ENCODE measurements at regions not wholly inside any gene's neighbourhood (a gene's known extent, or its start where the extent isn't known, plus 50 kb on each side); places are given as distances from the start of the nearest gene placed in this dataset.

GRCh38 chr4:18676526-18676915 is 655.0 kb upstream of the LCORL start:
- H3K4me3 ChIP-seq (ENCODE audit: low read length) = no peak overlapping the region
- H3F3A ChIP-seq (ENCODE audit: control insufficient read depth, insufficient read depth) = no peaks in the 10 kb centered on the region
- TF ChIP-seq EZH2phosphoT487 (IDR thresholded peaks at IDR 0.05; ENCODE audit: borderline replicate concordance, low read length) (no peak), CTCF (IDR thresholded peaks at IDR 0.05; ENCODE audit: low read depth, low read length, poor library complexity, severe bottlenecking) (no peak)
- H3K79me2 ChIP-seq (ENCODE audit: control insufficient read depth, low read length) = no peaks in the 10 kb centered on the region
- H3K36me3 ChIP-seq (ENCODE audit: control insufficient read depth, low read length) = no peaks in the 10 kb centered on the region
- no peaks in the 10 kb centered on the region for H3K9me3 ChIP-seq (ENCODE audit: control insufficient read depth, insufficient read depth, low read length)
- no peaks in the 10 kb centered on the region for H4K20me1 ChIP-seq (ENCODE audit: control insufficient read depth, insufficient read depth, low read depth, low read length)
- no peaks in the 10 kb centered on the region for H3K27me3 ChIP-seq (ENCODE audit: control insufficient read depth, low read length)
- no peak overlapping the region for H3K27ac ChIP-seq (ENCODE audit: low read depth, low read length)
- H3K4me1 ChIP-seq (ENCODE audit: control insufficient read depth, low read length) = no peaks in the 10 kb centered on the region
- no peak overlapping the region for H3K4me2 ChIP-seq (ENCODE audit: low read length)
- H3K9me2 ChIP-seq (replicated peaks; ENCODE audit: control insufficient read depth, low read length) = no peaks in the 10 kb centered on the region

- TF ChIP-seq CTCF (IDR thresholded peaks at IDR 0.05; ENCODE audit: low read depth, low read length, poor library complexity, severe bottlenecking) = no peak
- TF ChIP-seq EZH2phosphoT487 (IDR thresholded peaks at IDR 0.05; ENCODE audit: borderline replicate concordance, low read length) = no peak
- H3K9me2 ChIP-seq (replicated peaks; ENCODE audit: control insufficient read depth, low read length) = no peaks in the 10 kb centered on the region
- H3K79me2 ChIP-seq (ENCODE audit: control insufficient read depth, low read length) = no peaks in the 10 kb centered on the region
- no peak overlapping the region for H3K4me2 ChIP-seq (ENCODE audit: low read length)
- no peaks in the 10 kb centered on the region for H3F3A ChIP-seq (ENCODE audit: control insufficient read depth, insufficient read depth)
- no peaks in the 10 kb centered on the region for H4K20me1 ChIP-seq (ENCODE audit: control insufficient read depth, insufficient read depth, low read depth, low read length)
- no peaks in the 10 kb centered on the region for H3K27me3 ChIP-seq (ENCODE audit: control insufficient read depth, low read length)
- H3K4me1 ChIP-seq (ENCODE audit: control insufficient read depth, low read length) = no peaks in the 10 kb centered on the region
- no peaks in the 10 kb centered on the region for H3K9me3 ChIP-seq (ENCODE audit: control insufficient read depth, insufficient read depth, low read length)
- no peak overlapping the region for H3K27ac ChIP-seq (ENCODE audit: low read depth, low read length)
- no peak overlapping the region for H3K4me3 ChIP-seq (ENCODE audit: low read length)
- H3K36me3 ChIP-seq (ENCODE audit: control insufficient read depth, low read length) = no peaks in the 10 kb centered on the region
These were observed 654.3 kb upstream of the LCORL start for GRCh38 chr4:18675586-18676525.

GRCh38 chr4:18670034-18670433 is 648.5 kb upstream of the LCORL start:
- no peaks in the 10 kb centered on the region for H3K27me3 ChIP-seq (ENCODE audit: control insufficient read depth, low read length)
- H3K79me2 ChIP-seq (ENCODE audit: control insufficient read depth, low read length) = no peaks in the 10 kb centered on the region
- no peaks in the 10 kb centered on the region for H3K9me2 ChIP-seq (replicated peaks; ENCODE audit: control insufficient read depth, low read length)
- no peak overlapping the region for H3K4me3 ChIP-seq (ENCODE audit: low read length)
- H4K20me1 ChIP-seq (ENCODE audit: control insufficient read depth, insufficient read depth, low read depth, low read length) = no peaks in the 10 kb centered on the region
- no peak overlapping the region for H3K27ac ChIP-seq (ENCODE audit: low read depth, low read length)
- no peaks in the 10 kb centered on the region for H3K9me3 ChIP-seq (ENCODE audit: control insufficient read depth, insufficient read depth, low read length)
- TF ChIP-seq EZH2phosphoT487 (IDR thresholded peaks at IDR 0.05; ENCODE audit: borderline replicate concordance, low read length) = no peak
- TF ChIP-seq CTCF (IDR thresholded peaks at IDR 0.05; ENCODE audit: low read depth, low read length, poor library complexity, severe bottlenecking) = no peak
- H3K4me1 ChIP-seq (ENCODE audit: control insufficient read depth, low read length) = no peaks in the 10 kb centered on the region
- no peaks in the 10 kb centered on the region for H3K36me3 ChIP-seq (ENCODE audit: control insufficient read depth, low read length)
- no peaks in the 10 kb centered on the region for H3F3A ChIP-seq (ENCODE audit: control insufficient read depth, insufficient read depth)
- no peak overlapping the region for H3K4me2 ChIP-seq (ENCODE audit: low read length)

Data from DOHH2 (cell line).